Small intestine (tissue), 7 donors: ENCODE measurements at regions not wholly inside any gene's neighbourhood (a gene's known extent, or its start where the extent isn't known, plus 50 kb on each side); places are given as distances from the start of the nearest gene placed in this dataset.

Experiments used
- DNase-seq, 2 donors: peaks; one replicate each; pipeline versions ENCODE4 v3.0.0 to v3.0.0-alpha.2; 2013
- FAIRE-seq: peaks from 2 replicates; lab custom pipeline; 2012; peaks lifted over from hg19 to GRCh38; lab: Jason Lieb, UNC
- H3K27ac ChIP-seq, 3 donors: one replicate each; pipeline ENCODE4 v1.5.1; 2013; ENCODE audit warnings: low read length in 2 of 3, mild to moderate bottlenecking in 2 of 3, control low read depth in 1 of 3, inconsistent platforms in 1 of 3, low read depth in 1 of 3, moderate library complexity in 1 of 3
- H3K27me3 ChIP-seq, 3 donors: one replicate each; pipeline ENCODE4 v1.6.1; 2013; ENCODE audit warnings: low read length in 3 of 3, inconsistent platforms in 1 of 3; ENCODE audit not compliant: control insufficient read depth in 3 of 3, insufficient read depth in 3 of 3
- H3K36me3 ChIP-seq, 3 donors: one replicate each; pipeline ENCODE4 v1.6.1; 2013; ENCODE audit warnings: low read length in 3 of 3, inconsistent platforms in 1 of 3, low read depth in 1 of 3, mild to moderate bottlenecking in 1 of 3, moderate library complexity in 1 of 3; ENCODE audit not compliant: control insufficient read depth in 3 of 3, insufficient read depth in 2 of 3
- H3K4me1 ChIP-seq, 3 donors: one replicate each; pipeline ENCODE4 v1.6.1; 2013; ENCODE audit warnings: low read length in 2 of 3, inconsistent platforms in 1 of 3, low read depth in 1 of 3, mild to moderate bottlenecking in 1 of 3, moderate library complexity in 1 of 3; ENCODE audit not compliant: control insufficient read depth in 3 of 3, insufficient read depth in 2 of 3
- H3K4me3 ChIP-seq, 3 donors: one replicate each; pipeline ENCODE4 v1.5.1; 2013; ENCODE audit warnings: low read length in 3 of 3, control low read depth in 1 of 3, inconsistent platforms in 1 of 3, low read depth in 1 of 3, mild to moderate bottlenecking in 1 of 3, moderate library complexity in 1 of 3
- H3K9me3 ChIP-seq, 2 donors: one replicate each; pipeline ENCODE4 v1.6.1; 2013; ENCODE audit warnings: low read depth in 1 of 2, low read length in 1 of 2; ENCODE audit not compliant: control insufficient read depth in 2 of 2, insufficient read depth in 1 of 2
- WGBS, 3 donors: extraction: QIAGEN DNeasy Blood & Tissue Kit; methylation state at CpG; one replicate each; pipeline ENCODE4 v1.1.7; 2013; 5-methylcytosine and 5-hydroxymethylcytosine counted together
- donor health status: healthy with polysubstance abuse.
- donor health status: control.
- donor health status: control.
- donor health status: Bipolar disorder and iron deficiency.
- donor health status: healthy.

- H3K4me3 ChIP-seq, result no peak overlapping the region
- no peak for DNase-seq
- H3K4me1 ChIP-seq, result no peaks in the 10 kb centered on the region
- H3K27me3 ChIP-seq, result peaks cover 6 to 44% (median 17%) of the 10 kb centered on the region in 3 donors
- WGBS, 3 donors, result 52 to 64% (median 63%) methylated on average over 6 of the region's 6 CpGs
- H3K27ac ChIP-seq, result no peak overlapping the region
- H3K36me3 ChIP-seq, result no peaks in the 10 kb centered on the region
- FAIRE-seq, result no peak
- no peaks in the 10 kb centered on the region for H3K9me3 ChIP-seq
Measured at GRCh38 chr17:56679777-56680422, 86.4 kb downstream of the NOG start.

- Histone ChIP-seq H3K27me3 (peaks cover 6 to 47% (median 15%) of the 10 kb centered on the region in 3 donors), H3K4me3 (no peak overlapping the region), H3K27ac (no peak overlapping the region), H3K4me1 (no peaks in the 10 kb centered on the region), H3K9me3 (no peaks in the 10 kb centered on the region), H3K36me3 (no peaks in the 10 kb centered on the region)
- DNase-seq (no peak), FAIRE-seq (no peak)
- 66 to 75% (median 69%) methylated on average over 3 of the region's 3 CpGs for WGBS, 3 donors
Measured at GRCh38 chr17:56680676-56681075, 87.2 kb downstream of the NOG start.

- WGBS, 3 donors, result 31 to 50% (median 47%) methylated on average over 3 of the region's 3 CpGs
- H3K36me3 ChIP-seq, result no peaks in the 10 kb centered on the region
- no peak for DNase-seq
- H3K27ac ChIP-seq, result no peak overlapping the region
- no peaks in the 10 kb centered on the region for H3K9me3 ChIP-seq
- H3K4me1 ChIP-seq, result no peaks in the 10 kb centered on the region
- H3K4me3 ChIP-seq, result no peak overlapping the region
- peaks cover 6 to 41% (median 15%) of the 10 kb centered on the region in 3 donors for H3K27me3 ChIP-seq
- FAIRE-seq, result no peak
Measured at GRCh38 chr17:56681561-56682266, 88.2 kb downstream of the NOG start.

GRCh38 chr17:56688151-56688550, 94.7 kb downstream of the NOG start:
- Histone ChIP-seq H3K4me1 (no peaks in the 10 kb centered on the region), H3K27me3 (peaks cover 0 to 2% (median 0%) of the 10 kb centered on the region in 3 donors), H3K4me3 (no peak overlapping the region), H3K27ac (no peak overlapping the region), H3K9me3 (no peaks in the 10 kb centered on the region), H3K36me3 (no peaks in the 10 kb centered on the region)
- DNase-seq (no peak), FAIRE-seq (no peak)
- WGBS, 3 donors, result 84 to 90% (median 84%) methylated on average over 1 of the region's 1 CpG

GRCh38 chr17:56690441-56691291, 97.2 kb downstream of the NOG start:
- no peak overlapping the region for H3K4me3 ChIP-seq
- DNase-seq, result no peak
- WGBS, 3 donors, result 83 to 88% (median 83%) methylated on average over 16 of the region's 16 CpGs
- no peak overlapping the region for H3K27ac ChIP-seq
- H3K4me1 ChIP-seq, result no peaks in the 10 kb centered on the region
- no peaks in the 10 kb centered on the region for H3K36me3 ChIP-seq
- no peak for FAIRE-seq
- H3K9me3 ChIP-seq, result no peaks in the 10 kb centered on the region
- H3K27me3 ChIP-seq, result no peaks in the 10 kb centered on the region

- Histone ChIP-seq H3K4me1 (no peaks in the 10 kb centered on the region), H3K27me3 (peaks cover 0 to 5% (median 0%) of the 10 kb centered on the region in 3 donors), H3K4me3 (no peak overlapping the region), H3K9me3 (no peaks in the 10 kb centered on the region), H3K27ac (no peak overlapping the region), H3K36me3 (no peaks in the 10 kb centered on the region)
- no peak for DNase-seq
- no peak for FAIRE-seq
- WGBS, 3 donors, result 85 to 94% (median 92%) methylated on average over 2 of the region's 2 CpGs
Measured at GRCh38 chr17:56694825-56695224, 101.3 kb downstream of the NOG start.

- Histone ChIP-seq H3K27ac (no peak overlapping the region), H3K9me3 (no peaks in the 10 kb centered on the region), H3K4me1 (no peaks in the 10 kb centered on the region), H3K27me3 (peaks cover 0 to 5% (median 3%) of the 10 kb centered on the region in 3 donors), H3K4me3 (no peak overlapping the region), H3K36me3 (no peaks in the 10 kb centered on the region)
- DNase-seq (no peak), FAIRE-seq (no peak)
- 66 to 89% (median 82%) methylated on average over 4 of the region's 4 CpGs for WGBS, 3 donors
Measured at GRCh38 chr17:56697190-56697589, 103.7 kb downstream of the NOG start.

GRCh38 chr17:56699186-56699894, 105.8 kb downstream of the NOG start:
- Histone ChIP-seq H3K9me3 (no peaks in the 10 kb centered on the region), H3K4me3 (no peak overlapping the region), H3K27me3 (peaks cover 0 to 5% (median 3%) of the 10 kb centered on the region in 3 donors), H3K27ac (peak overlapping the region in 1 of 3 donors; percentile 21), H3K4me1 (no peaks in the 10 kb centered on the region), H3K36me3 (no peaks in the 10 kb centered on the region)
- DNase-seq (peak; percentile 28 to 32), FAIRE-seq (no peak)
- WGBS, 3 donors, result 13 to 29% (median 19%) methylated on average over 18 of the region's 18 CpGs
